ENCODE measurements at regions not wholly inside any gene's neighbourhood (a gene's known extent, or its start where the extent isn't known, plus 50 kb on each side); places are given as distances from the start of the nearest gene placed in this dataset.

- DNase-seq, result no peak
Measured at GRCh38 chr1:75984781-75985180, 52.6 kb upstream of the ASB17 start.

DNA sequence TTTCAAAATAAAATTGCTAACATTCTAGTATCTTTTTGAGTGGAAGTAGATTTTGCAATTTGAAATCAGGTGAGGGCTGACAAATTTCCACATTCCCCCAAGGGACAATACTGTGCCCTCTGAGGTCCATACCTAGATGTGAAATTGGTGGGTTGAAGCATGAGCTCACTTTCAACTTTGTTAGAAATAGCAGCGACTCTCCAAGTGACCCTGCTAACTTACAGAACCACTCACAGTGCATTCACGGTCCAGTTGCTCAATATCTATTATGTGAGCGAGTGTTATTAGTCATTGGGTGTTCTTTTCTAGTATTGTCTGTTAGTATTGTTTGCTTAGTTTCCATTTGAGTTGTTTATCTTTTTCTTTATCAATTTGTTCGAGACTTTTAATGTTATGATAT, 53.6 kb upstream of the ASB17 start:
- DNase-seq, result no peak

GRCh38 chr1:75986478-75986877, 54.3 kb upstream of the ASB17 start:
- DNase-seq, result no peak

GRCh38 chr1:75989121-75989520, 56.9 kb upstream of the ASB17 start:
- no peak for DNase-seq

DNA sequence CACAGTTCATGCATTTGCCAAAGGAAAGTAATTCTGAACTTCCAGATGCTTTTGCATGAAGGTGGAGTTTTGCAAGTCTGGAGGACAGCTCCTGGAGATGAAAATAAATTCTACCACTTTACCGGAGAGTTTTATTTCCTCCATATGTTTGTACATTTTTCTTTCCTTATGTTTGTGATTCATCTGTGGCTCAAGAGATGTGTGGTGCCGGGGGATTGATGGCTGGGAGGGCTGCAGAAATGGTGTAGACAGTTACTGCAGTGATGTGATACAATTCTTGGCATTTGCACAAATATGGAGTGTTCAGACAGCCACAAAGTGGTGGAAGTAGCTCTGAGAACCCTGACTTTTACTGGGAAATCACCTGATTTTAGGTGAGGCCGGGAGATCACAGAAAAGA, 58.5 kb upstream of the ASB17 start:
- DNase-seq, result no peak

GRCh38 chr1:75991497-75992114, 59.4 kb upstream of the ASB17 start:
- DNase-seq, result peak in 55 of 56 donors; percentile 21 to 97 (median 67)

- DNase-seq, result no peak
Measured at GRCh38 chr1:75992312-75992711, 60.1 kb upstream of the ASB17 start.

- DNase-seq, result no peak
Measured at GRCh38 chr1:75993661-75994060, 61.5 kb upstream of the ASB17 start.

- DNase-seq, result no peak
Measured at GRCh38 chr1:75996196-75996595, 64.0 kb upstream of the ASB17 start.

DNA sequence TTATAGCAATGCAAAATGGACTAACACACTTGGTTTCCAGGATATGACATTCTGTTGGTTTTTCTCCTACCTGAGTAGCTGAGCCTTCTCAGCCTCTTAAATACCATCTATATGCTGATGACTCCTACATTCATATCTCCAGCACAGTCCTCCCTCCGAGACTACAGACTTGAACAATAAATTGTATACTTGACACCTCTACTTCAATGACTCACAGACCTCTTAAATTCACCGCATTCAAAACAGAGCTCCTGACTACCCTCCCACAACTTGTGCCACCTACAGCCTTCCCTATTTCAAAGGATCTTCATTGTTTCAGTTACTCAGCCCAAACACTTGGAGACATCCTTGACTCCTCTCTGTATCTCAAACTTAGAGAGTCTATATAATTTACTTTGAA, 66.8 kb upstream of the ASB17 start:
- no peak for DNase-seq

DNA sequence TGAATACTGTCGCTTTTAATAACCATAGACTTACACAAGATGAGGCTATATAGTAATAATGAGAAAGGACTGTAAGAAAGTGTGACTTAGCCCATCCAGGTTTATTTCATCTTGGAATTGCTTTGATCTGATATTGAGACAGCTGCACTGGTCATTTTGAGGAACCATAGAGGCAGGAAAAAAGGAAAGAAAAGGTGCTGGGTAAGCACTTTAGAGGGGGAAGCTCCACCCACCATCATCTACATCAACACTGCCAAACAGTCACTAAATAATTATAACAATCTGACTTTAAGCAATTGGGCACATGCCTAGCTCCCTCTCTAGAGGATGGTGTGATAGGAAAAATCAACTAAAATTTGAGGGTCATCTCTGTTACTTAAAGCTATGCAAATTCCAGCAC, 70.6 kb upstream of the ST6GALNAC3 start:
- no peak for DNase-seq

DNA sequence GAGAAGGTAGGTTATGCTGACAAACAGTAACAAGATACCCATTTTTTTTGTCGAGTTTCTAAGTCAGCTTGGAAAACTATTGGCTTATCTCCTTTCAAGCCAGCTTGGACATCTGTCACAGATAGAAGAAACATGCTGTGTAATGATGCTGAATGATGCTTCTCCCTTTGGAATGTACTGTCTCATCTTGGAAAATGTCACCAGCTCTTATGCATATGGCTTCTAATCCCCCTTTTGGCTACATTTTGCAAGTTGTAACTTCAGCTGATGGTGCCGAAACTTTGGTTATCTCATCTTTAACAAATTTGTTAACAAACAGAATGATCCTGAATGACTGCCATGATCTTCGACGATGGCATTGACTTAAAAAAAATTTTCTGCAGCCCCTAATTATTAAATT, 68.8 kb upstream of the ST6GALNAC3 start:
- DNase-seq, result no peak

- no peak for DNase-seq
Measured at GRCh38 chr1:76006234-76006633, 68.3 kb upstream of the ST6GALNAC3 start.

GRCh38 chr1:76010802-76011201, 63.7 kb upstream of the ST6GALNAC3 start:
- no peak for DNase-seq

DNA sequence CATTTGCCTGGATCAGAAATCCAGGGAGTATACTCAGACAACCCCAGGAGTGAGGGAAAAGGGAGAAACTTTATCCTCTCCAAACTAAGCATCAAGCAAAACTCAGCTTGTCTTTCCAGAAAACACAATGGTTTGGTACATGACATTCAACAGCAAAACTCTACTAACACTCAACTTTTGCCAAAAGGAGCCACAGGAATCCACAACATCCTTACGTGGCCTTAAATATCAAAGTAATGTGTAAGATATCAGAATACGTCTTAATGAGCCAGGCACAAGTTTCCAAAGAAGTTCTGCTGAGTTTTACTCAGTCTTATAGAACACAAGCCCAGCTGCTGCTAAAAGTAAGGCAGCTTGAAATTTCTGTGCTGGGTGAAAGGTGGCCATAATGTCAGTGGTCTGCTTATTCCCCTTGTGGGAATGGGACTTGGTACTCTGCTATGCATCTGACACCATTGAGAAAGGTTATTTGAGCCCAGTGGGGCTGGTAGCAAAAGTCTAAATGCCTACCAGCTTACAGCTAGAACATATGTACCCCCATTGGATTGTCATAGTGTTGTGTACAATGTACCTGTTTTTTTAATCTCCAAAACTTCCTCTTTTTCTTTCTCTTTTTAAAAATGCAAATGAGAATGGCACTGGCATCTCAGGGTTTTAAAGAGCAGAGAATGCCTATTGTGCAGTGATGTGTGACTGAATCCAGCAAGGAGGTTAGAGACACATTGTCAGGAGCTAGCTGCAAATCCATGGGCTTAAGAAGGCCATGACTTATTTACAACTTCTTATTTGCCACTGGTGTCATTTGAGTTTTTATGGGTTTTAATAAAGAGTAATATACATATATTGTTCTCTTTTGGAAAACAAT, 62.0 kb upstream of the ST6GALNAC3 start:
- no peak for DNase-seq

- DNase-seq, result no peak
Measured at GRCh38 chr1:76013206-76013581, 61.4 kb upstream of the ST6GALNAC3 start.

DNA sequence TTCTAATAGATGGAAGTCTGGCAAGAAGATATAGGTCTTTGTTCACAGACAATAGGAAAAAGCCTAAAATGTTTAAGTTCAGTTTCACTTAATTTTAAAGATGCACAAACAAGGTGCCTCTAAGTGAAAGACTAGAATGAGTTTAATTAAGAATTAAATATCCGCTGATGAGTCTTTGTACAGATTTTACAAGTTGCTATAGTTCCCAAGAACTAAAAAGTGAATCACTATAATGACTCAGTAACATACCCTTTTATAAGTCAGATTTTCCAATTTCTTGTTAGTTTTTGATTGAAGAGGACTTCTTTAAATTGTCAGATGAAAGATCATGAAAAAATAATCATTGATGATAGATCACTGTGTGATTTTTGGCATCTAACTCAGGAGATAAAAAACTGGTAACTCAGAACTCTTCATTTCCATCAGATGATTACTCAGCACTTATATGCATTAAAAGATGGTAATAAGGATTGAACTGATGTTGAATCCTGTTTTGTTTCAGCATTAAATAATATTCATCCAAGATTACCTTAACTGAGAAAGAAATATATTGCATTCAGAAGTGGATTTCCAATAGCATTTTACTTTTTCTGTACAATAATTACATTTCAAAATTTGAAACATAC, 59.0 kb upstream of the ST6GALNAC3 start:
- no peak for DNase-seq

GRCh38 chr1:76018045-76018444, 56.5 kb upstream of the ST6GALNAC3 start:
- DNase-seq, result no peak

DNA sequence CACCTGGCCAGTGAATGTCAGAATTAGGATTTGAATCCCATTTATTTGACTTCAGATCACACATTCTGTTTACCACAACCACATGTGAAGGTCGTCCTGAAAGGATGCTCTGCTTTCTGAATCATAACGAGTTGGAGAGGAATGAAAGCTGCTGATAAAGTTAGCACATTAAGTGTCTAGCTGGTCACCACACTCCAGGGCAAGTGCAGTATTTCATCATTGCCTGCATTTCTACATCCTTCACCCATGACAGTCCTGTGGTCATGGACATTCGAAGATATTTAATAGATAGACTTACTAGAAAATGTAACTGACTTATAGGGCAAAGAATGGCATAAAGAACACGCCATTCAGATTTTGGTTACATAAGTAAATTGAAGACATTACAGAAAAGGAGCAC, 52.7 kb upstream of the ST6GALNAC3 start:
- no peak for DNase-seq

DNA sequence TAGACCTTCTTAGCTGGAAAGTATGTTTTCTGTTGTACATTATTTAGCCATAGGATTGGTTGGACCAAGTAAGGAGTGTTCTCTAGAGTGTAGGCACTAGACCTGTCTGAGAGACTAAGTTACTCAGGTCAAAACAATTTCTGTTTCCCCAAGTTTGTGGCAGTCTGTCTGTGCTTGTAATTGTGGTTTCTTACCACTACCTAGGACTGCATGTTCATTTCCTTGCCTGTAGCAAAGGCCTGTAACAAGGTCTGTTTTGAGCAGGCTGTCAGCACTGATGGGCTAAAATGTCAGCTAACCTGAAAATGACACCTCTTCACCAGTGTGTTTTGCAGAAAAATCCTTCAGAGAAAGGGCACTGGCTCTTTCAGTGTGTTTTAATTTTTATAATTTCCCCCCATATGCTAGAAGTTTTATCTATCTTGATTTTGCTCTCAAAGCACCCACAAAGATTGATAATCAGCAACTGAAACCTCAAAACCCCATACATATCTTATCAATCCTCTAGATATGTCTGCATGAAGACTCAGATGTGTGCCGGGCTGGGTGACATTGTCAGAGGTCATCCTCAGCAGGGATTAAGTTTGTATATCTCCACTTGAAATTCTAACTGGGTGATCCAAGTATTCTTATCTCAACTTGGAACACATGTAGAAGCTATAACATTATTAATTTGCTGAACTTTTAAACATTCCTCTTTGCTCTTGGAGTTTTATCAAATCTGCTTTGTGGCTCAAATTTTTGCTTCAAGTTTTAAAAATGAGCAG, 50.7 kb upstream of the ST6GALNAC3 start:
- DNase-seq, result no peak

Measured in nucleus accumbens (tissue), 56 donors.